Coronary artery (tissue), 2 donors: ENCODE measurements at regions not wholly inside any gene's neighbourhood (a gene's known extent, or its start where the extent isn't known, plus 50 kb on each side); places are given as distances from the start of the nearest gene placed in this dataset.

ENCODE experiments used
- DNase-seq: peaks from one replicate; pipeline ENCODE4 v3.0.0-alpha.2; 2017; ENCODE audit warnings: low spot score
- H3K27ac ChIP-seq, 2 donors: fragments of 200-600 bp; sonication (generic); one replicate each; pipeline ENCODE4 v1.5.1; 2016 to 2019
- H3K4me3 ChIP-seq: fragments of 200-600 bp; sonication (generic); 2 replicates; pipeline ENCODE4 v1.5.1; 2016; ENCODE audit warnings: mild to moderate bottlenecking, moderate library complexity
- CTCF ChIP-seq: fragments of 200-600 bp; sonication (generic); IDR thresholded peaks from one replicate; pipeline ENCODE4 v1.5.1; 2019; ENCODE audit warnings: antibody characterized with exemption

DNA sequence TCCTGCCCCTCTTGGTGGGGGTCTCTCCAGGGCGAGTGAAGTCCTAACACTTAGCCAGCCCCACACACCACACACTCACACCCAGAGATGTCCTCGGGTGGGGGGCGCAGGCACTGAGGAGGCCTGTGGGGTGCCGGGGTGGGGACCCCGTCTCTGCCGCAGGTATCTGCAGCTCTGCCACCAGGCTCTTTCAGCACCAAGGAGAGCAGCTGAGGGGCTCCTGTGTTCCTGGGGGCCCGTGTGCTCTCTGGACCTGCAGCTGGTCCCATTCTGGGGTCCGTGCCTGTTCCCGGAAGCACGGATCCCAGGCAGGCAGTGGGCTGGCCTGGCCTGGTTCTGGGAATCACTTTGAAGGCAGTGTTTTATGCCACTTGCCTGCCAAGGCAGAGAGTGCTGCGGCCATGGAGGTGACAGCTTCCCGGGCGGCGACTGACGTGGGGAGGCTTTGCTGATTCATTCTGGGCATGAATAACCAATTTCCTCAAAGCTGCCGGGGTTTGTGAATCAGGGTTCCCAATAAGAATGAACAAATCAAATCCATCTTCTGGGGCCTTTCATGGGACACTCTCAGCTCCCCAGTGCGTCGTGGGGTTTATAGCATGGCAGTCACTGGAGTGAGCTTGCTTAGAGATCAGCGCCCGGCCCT, 54.4 kb upstream of the SLCO4A1 start:
- DNase-seq: no peak
- no peak overlapping the region for H3K4me3 ChIP-seq
- TF ChIP-seq CTCF: no peak
- no peak overlapping the region for H3K27ac ChIP-seq

DNA sequence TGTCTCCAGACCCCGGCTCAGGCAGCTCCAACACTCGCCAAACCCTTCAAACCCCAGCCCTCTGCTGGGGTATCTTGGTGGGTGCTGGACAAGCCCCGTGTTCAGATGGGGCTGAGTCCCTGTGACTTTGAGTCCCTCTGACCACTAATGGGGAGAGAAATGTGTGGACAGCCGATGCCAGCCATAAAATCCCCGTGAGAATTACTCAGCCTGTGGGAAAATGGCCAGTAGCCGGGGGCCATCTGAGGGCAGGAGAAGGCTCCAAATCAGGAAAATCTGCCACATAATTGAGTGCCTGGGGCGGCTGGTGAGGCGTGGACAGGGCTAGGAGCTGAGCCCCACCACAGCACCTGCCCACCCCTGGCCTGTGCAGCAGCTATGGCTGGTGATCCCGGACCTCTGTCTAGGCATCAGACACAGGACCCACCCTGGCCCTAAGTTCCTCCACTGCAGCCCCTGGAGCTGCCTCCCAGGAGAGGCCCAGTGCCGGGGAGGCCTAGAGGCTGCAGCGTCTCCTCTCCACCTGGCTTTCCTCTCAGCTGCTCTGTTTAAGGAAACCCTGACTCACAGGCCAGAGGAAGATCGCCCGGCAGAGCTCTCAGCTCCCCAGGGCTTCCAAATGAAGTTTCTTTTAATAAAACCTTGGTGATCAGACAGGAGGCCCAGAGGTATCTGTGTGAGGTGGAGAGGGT, 53.7 kb upstream of the SLCO4A1 start:
- DNase-seq: no peak
- H3K4me3 ChIP-seq: no peak overlapping the region
- no peak for TF ChIP-seq CTCF
- H3K27ac ChIP-seq: no peak overlapping the region

DNA sequence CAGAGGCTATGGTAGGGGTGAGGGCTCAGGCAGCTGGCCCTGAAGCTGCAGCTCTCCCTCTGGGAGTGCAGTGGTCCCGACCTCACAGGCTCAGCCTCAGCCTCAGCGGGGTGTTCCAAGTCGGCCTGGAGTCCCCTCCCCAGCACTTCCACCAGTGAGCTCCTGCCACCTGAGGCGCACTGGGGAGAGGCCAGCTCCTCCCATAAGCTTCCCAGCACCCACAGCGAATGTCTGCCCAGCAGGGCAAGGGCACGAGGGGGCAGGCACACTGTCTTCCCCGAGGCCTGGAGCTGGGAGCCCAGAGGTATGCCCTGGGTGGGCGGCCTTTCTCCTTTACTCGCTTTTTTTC, 53.2 kb upstream of the SLCO4A1 start:
- DNase-seq: no peak

GRCh38 chr20:62589720-62590119, 52.6 kb upstream of the SLCO4A1 start:
- Histone ChIP-seq H3K4me3 (no peak overlapping the region), H3K27ac (no peak overlapping the region)
- no peak for DNase-seq
- no peak for TF ChIP-seq CTCF

More for the DNA sequence above, 53.2 kb upstream of the SLCO4A1 start:
- no peak overlapping the region for H3K27ac ChIP-seq
- no peak overlapping the region for H3K4me3 ChIP-seq
- TF ChIP-seq CTCF: no peak

DNA sequence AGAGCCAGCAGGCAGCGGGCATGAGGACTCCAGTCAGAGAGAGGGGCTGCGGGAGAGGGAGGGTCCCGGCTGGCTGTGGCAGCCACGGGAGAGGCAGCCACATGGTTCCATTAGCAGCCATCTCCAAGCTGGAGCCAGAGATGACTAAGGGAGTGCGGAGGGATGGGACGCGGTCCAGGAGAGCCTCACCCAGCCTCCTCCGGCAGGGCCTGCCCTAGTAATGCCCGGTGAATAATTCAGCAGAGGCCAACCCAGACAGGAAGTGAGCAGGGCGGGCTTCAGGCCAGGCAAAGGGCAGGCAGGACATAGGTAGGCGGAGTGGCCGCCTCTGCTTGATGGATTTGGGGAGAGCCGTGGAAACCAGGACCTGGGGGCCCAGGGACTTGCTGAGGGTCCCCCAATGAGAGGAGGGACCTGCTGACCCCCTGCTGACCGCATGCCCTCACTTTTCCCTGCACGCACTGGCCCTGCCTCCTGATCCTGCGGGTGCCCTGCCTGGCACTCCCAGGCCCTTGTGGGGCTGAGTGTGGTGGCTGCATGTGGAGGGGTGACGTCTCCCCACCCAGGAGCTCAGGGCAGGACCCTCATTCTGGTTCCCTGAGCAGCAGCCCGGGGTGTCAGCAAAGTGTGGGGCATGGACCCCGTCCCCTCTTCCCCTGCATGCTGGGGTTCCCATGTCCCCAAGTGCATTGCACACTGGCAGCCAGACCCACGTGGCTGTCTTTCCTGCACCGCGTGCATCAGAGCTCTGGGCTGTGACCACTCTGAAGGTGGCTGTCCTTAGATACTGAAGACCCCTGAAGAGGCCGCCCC, 51.8 kb upstream of the SLCO4A1 start:
- no peak for TF ChIP-seq CTCF
- Histone ChIP-seq H3K27ac (no peak overlapping the region), H3K4me3 (no peak overlapping the region)
- no peak for DNase-seq

DNA sequence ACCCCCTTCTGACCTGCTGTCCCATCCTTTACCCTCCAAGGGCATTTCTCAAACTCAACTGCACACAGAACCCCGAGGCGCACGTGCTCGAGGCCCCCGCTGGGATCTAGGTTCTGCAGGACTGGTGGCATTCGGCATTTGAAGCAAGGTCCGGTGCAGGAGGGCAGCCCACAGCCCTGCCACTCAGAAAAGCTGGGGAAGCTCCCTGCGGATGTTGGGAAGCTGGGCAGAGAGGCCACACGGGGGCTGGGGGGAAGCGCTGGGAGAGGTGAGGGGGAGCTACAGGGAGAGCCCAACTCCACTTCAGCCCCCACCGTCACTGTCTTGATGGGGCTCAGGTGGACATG, 51.2 kb upstream of the SLCO4A1 start:
- DNase-seq: no peak
- H3K27ac ChIP-seq: no peak overlapping the region
- TF ChIP-seq CTCF: no peak
- no peak overlapping the region for H3K4me3 ChIP-seq

GRCh38 chr20:62591591-62591990, 50.7 kb upstream of the SLCO4A1 start:
- no peak overlapping the region for H3K4me3 ChIP-seq
- no peak for DNase-seq
- no peak for TF ChIP-seq CTCF
- no peak overlapping the region for H3K27ac ChIP-seq
